NCI-H1092 (cell line): ENCODE measurements at regions not wholly inside any gene's neighbourhood (a gene's known extent, or its start where the extent isn't known, plus 50 kb on each side); places are given as distances from the start of the nearest gene placed in this dataset.

ENCODE experiments used
- DNase-seq: peaks from one replicate; lab custom pipeline; 2025; lab: John Stamatoyannopoulos, UW

DNA sequence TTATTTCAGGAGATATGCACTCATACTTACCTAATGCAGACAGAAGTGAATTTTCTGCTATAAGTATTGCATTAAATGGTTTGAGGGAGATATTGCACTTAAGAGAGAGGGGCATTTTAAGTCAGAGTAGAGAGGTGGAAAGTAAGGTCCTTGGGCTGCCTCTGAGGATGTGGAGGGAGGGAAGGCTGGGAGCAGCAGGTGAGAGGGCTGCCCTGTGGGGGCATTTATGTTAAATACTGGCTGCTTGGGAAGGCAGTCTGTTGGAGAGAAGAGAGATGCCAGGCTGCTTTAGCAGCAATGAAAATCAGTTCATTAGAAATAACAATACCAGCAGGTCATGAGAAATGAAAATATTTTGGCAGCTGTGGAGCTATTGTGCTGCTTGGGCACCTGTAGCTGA lies 576.2 kb upstream of the HS6ST1 start:
- DNase-seq, result no peak

DNA sequence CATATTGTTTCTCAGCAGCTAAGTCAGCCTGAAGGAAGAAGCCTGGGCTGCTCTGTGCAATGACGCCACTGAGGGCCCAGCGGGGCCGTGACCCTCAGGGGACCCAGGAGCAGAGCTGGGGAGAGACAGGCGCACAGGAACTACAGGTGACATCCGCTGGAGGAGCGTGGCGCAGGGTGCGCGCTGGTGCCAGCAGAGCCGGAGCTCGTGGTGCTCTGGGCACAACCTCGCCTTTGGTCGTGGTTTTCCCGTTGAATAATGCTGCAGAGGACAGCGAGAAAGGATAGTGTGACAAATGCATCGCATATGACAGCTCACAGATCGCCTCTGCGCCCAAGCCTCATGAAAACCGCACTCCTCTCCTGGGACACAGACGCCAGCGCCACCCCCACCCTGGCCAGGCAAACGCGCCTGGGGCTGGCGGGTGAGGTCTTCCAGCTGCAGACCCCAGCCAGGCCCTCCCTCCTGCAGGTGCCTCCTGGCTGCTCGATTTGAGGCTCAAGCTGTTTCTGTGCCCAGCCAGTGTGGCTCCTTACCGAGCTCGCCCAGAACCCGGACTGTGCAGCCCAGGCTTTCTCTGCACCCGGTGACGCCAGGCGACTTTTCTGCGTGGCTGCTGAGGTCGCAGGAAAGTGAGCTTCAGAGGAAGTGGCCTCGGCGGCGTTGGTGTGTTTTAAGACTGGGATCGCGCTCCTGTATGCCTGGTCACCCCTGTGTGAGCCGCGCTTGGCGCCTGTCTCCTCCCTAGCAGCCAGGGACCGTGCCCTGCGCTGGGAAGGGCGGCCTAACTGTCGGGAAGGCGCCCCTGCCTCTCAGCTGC lies 583.1 kb upstream of the HS6ST1 start:
- DNase-seq, result no peak

DNA sequence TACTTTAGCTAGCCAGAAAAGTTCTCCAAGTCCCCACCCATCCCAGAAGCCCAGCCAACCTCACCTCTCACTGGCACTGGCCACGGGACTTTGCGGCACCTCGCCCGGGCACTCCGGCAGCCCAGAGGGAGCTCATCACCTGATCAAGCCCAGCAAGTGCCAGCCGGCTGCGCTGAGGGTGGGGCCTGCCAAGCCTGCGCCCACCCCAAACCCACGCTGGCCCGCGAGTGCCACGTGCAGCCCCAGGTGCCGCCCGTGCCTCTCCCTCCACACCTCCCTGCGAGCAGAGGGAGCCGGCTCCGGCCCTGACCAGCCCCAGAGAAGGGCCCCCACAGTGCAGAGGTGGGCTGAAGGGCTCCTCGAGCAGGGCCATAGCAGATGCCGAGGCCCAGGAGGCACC lies 585.0 kb upstream of the HS6ST1 start:
- no peak for DNase-seq

DNA sequence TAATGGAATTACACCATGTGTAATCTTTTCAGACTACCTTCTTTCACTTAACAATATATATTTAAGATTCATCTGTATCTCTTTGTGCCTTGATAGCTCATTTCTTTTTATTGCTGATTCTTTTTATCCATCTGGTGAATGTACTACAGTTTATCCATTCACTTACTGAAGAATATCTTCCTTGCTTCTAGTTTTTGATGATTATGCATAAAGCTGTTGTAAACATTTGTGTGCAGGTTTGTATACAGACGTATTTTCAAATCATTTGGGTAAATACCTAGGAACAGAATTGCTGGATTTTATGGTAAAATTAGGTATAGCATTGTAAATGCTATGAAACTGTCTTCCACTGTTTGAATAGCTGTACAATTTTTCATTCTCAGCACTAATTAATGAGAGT lies 592.6 kb upstream of the HS6ST1 start:
- no peak for DNase-seq

DNA sequence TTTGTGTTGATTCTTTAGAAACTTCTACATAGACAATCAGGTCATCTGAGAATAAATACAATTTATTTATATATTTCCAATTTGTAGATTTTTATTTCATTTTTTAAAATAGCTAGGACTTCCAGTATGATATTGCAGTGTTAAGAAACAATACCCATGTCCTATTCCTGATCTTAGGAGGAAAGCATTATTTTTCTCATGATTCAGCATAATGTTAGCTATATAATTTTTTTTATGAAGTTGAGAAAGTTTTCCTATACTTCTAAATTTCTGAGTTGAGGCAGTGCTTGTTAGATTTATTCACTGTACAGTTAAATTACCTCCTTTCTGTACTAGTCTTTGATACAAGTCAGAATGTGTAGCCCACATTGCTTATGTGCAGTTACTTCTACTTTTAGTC lies 595.7 kb upstream of the HS6ST1 start:
- DNase-seq, result no peak

DNA sequence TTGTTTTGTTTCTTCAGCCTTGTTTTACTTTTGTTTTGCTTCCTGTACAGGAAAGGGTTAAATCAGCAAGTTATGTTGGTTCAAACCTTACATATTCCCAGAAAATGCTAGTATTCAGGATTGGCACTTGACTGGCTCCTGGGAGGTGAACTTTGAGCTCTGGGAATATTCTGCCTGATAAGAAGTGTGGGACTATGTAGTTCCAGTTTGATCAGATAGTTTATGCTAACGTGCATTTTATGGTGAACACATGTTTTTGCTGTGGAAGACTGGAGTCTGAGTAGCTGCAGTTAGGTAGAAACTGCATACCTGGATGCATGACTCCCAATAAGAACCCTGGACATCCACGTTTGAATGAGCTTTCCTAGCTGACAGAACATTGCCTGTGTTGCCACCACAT lies 603.1 kb upstream of the HS6ST1 start:
- DNase-seq, result no peak

DNA sequence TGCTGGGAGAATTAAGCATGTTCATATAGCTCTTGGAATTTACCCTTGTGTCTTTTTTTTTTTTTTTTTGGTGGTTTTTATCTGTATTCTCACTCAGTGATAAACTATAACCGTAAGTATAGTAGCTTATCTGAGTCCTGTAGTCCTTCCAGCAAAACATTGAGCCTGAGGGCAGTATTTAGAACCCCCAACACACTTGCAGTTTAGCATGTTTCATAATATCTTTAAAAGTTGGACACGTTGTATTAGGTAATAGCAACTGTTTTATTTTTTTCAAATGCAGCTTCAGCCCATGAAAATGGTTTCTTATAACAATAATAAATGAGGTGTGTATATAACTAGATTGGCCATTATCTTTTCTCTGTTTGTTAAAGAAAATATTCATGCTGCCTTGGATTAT lies 603.5 kb upstream of the HS6ST1 start:
- no peak for DNase-seq

DNA sequence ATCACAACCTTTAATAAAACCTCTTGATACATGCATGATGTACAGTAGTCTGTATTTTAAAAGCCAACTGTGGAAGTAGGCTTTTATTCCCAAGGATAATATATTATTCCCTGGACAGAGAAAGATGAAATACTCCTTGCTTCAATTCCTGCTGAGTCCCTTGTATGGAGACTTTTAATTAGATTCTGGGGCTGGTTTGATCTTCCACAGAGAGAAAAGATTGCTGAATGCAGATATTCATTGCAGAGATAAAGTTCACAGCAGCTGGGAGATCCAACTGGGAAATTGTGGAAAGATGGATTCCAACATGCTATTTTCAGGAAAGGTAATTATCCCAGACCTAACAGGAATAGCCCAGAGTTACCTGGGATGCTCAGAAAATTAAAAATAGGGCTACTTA lies 607.0 kb upstream of the HS6ST1 start:
- no peak for DNase-seq

DNA sequence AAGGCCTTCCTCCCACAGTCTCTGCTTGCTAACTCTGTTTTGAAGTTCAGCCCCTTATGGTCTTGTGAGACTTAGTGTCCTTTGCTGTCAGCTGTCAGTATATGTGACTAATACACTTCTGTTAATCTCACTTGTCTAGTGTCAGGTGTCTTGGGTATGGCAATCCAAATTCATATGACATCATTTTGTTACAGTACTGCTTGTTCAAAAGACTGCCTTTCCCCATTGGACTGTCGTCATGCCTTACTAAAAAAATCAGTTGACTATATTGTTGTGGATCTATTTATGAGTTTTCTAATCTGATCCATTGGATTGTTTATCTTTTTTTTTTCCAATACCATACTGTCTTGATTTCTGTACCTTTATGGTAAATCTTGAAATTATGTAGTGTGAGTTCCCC lies 611.4 kb upstream of the HS6ST1 start:
- no peak for DNase-seq

DNA sequence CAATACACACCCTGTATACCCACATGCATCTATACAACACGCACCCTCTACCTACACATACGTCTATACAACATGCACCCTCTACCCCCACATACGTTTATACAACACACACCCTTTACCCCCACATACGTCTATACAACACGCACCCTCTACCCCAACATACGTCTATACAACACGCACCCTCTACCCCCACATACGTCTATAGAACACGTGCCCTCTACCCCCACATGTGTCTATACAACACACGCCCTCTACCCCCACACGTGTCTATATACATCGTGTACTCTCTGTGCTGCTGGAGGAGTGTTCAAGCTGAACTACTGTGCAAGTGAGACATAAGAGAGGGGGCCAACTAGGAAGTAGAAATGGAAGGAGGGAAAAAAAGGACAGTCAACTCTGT lies 621.7 kb upstream of the HS6ST1 start:
- no peak for DNase-seq

DNA sequence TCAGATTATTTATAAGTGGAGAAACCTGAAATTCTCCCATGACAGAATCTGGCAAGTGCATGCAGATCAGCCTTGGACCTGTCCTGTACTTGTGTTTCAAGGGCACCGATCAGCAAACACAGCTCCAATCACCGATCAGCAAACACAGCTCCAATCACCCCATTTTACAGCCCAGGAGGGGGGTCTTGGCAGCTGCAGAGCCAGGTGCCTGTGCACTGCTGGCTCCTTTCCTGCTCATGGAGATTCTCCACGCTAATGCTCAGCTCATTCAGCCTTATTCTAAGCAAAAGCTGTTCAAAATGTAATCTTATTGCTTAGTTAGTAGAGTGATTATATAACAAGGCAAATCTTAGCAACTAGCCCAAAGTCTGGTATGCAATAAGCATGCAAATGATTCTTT lies 623.1 kb upstream of the HS6ST1 start:
- DNase-seq, result peak; percentile 3

DNA sequence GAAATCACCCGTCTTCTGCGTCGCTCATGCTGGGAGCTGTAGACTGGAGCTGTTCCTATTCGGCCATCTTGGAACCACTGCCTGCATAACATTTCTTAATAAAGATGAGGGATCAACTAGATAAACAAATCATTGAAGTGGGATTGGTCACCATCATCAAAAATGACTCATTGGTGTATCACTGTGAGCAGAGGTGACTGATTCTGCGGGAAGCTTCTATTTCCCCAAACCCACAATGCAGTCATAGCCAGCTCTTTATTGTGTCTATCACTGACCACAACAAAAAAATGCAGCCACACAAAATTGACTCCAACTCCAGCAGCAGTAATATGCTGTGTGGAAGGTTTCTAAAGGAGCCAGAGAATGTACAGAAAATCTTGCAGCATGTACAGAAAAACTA lies 630.7 kb upstream of the HS6ST1 start:
- DNase-seq, result no peak

DNA sequence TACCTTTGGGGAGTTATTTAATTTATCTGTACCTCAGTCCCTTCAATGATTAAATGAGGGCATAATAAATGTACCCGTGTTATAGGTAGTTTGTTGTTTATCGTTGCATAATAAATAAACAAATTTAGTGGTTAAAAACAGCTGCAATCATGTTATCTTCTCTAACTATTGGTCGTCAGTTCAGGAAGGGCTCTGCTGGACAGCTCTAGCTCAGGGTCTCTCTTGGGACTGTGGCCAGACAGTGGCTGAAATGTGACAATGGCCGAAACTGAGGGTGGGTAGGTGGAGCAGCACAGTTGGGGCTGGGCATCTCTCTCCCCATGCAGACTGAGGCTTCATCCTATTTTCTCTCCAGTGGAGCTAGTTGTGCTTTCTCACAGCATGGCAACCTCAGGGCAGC lies 632.1 kb upstream of the HS6ST1 start:
- no peak for DNase-seq

DNA sequence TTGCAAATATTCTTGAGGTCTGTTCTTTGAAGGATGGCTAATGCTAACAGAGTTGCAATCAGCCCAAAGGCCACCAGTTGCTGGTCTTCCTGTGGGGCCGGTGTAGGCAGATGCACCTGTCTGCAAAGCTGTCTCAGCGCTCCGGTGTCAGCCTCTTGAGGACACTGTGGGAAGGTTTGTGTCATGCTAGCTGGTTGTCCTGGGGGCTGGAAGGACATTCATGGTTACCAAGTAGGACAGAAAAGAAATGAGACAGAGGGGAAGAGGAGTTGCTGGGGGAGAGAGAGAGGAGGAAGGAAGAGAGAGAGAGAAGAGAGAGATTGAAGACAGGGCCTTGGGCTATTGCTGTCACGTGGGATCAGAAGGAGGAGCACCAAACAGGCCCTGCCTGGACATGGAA lies 639.6 kb upstream of the HS6ST1 start:
- no peak for DNase-seq

DNA sequence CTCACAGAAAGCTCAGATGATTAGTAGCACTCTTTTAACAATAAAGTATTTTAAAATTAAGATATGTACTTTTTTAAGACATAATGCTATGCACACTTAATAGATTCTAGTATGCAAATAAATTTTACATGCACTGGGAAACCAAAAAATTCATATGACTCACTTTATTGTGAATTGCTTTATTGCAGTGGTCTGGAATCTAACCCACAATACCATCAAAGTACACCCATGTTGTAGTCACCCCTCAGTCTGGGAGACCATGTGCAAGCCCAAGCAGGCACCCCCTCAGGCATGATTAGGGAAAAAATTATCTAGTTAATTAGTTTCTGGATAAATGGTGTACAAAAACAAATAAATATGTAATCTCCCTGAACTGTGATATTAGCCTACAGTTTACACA lies 649.0 kb upstream of the HS6ST1 start:
- DNase-seq, result no peak

DNA sequence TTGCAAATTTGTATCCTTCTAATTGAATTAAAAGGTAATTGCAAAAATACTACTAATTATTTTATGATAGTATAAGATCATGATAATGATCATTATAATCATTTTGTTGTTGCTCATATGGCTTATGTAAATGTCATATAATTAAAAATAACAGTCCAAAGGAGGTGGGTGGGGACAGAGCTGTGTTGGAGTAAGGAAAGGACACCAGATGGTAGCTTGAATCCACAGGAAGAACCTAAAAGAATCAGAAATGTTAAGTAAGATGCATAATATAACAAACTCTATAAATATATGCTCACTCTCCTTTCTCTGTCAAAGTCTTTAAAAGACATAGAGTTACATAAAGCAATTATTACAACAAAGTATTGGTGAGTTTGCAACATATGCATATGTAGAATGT lies 650.7 kb upstream of the HS6ST1 start:
- DNase-seq, result no peak

DNA sequence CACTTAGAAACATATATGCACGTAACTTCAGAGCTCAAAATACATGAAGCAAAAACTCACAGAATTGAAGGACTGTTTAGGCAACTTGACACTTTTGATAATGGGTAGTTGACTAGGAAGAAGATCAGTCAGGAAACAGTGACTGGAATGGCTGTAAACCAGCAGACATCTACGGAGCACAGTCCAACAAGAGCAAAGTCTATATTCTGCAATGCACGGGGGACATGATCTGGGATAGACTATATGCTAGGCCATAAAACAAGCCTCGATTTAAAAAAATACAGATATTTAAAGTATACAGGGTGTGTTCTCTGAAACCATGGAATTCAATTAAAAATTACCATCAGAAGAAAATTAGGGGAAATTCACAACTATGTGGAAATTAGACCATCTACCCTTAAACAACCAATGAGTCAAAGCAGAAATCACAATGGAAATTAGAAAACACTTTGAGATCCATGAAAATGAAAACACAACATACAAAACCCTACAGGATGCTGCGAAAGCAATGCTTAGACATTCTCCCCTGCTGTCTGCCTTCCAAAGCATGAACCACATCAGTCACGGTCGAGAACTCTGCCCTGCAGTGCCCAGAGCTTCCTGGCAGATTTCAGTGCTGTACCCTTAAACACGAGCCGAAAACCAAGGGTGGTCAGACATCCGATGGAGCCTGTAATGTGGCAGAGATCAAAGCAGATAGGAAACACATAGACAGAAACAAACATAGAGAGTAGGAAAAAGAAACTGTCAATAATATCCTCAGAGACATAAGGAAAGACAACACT lies 651.9 kb upstream of the HS6ST1 start:
- DNase-seq, result no peak

DNA sequence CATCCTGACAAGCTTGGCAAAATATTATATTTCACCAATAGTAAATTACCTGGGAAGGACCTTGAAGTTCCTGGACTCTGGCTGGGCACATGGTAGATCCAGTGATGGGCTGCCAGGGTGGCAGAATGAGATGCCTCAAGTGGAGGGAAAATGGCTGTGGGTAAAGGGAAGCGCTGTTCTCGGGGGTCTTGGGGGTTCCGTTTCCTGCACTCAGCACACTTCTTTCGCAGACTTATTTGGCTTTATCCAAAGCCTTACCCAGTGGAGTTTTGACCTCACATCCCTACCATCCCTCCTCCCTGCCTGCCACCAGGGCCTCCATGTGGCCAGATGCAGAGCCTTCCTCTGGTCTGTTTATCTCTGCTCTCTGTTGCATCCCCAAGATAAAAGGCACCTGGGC lies 654.9 kb upstream of the HS6ST1 start:
- no peak for DNase-seq

DNA sequence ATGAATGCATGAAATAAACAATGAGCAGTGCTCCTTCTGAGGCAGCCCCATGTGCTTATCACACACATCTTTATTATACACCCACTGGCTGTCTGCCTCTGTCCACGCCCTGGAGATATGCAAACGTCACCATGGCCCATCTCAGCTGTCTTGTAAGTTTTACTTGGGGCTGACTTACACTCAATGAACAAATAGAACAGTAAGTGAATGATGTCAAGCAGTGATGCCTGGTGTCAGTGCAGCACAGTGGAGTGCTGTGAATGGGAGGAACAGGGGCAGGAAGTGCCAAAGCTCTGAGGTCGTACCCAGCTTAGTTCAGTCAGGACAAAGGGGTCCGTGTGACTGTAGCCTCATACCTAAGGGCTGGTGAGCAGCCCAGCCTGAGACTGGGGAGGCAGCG lies 659.5 kb upstream of the HS6ST1 start:
- no peak for DNase-seq

DNA sequence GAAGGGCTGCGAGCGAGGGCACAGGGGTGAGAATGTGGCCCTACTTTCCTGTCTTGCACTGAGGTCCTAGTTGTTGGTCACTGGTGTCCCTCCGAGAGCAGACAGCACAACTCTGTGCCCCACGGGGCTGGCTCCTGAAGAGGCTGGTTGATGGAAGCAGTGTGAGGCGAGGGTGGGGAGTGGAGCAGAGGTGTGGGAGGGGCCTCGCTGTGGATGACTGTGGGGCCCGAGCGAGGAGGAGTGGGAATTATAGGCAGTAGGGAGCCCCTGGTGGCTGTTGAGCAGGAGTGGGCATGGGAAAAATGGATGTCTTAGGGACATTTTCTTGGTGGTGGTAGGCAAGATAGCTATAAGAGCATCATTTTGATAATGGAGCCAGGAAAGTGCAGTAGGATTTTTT lies 660.5 kb upstream of the HS6ST1 start:
- no peak for DNase-seq

DNA sequence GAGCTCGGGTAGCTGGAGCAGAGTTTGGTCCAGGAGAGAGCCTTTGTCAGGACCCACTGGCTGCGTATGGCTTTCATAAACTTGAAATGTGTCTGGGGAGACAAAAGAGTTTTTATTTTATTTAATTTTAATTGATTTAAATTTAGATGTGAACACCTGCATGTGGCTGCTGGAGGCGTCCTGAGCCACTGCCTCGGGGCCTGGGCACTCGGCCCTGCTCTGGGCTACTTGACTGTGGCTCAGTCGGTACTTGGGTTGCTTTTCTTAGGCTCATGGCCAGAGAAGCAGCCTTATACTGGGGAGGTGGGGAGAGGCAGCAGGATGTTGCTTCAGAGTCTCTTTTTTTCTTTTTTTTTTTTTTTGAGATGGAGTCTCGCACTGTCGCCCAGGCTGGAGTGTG lies 661.8 kb upstream of the HS6ST1 start:
- no peak for DNase-seq

DNA sequence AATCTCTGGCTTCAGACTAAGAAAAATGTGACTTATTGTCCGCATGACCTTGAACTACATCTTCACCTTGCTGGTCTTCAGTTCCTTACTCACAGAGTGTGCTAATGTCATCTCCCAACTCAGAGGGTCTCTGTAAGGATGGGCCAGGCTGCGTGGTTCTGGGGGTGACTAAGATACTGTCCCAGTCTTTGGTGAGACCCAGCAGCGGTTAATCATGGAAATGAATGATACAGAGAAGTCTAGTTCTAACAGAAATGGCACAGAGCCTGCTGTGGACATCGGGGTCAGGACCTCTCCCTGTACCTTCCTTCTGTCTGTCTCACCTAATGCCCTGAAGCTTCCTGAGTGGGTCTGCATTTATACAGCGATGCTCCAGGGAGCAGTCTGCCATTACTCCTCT lies 662.7 kb upstream of the HS6ST1 start:
- DNase-seq, result no peak

DNA sequence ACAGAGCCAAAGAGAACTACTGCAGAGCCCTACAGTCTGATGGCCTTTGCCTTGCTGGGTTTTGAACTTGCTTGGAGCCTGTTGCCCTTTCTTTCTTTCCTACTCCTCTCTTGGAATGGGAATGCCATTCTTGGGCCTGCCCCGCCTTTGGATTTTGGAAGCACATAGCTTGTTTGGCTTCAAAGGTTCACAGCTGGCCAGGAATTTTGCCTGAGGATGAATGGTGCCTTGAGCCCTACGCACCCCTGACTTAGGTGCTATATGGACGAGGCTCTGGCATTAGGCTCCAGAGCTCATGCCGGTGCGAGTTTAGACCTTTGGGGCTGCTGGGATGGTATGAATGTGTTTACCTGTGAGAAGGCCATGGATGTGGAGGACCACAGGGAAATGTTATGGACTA lies 663.3 kb upstream of the HS6ST1 start:
- no peak for DNase-seq

DNA sequence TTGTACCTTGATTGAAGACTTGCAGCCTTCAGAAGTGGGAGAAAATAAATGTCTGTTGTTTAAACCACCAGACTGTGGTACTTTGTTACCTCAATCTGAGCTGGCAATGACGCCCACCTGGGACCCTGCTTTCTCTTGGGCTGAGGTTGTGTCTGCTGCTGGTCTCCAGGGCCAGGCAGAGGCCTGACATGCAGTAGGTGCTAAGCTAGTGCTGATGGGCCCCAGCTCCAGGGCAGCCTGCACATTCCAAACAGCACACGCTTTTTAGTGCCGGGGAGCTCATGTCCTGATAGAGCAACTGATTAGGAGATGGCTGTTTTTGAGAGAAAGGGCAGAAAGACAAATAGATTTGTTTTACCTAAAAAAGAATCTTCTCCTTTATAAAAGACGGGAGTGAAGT lies 664.0 kb upstream of the HS6ST1 start:
- no peak for DNase-seq
